ENCODE measurements at regions not wholly inside any gene's neighbourhood (a gene's known extent, or its start where the extent isn't known, plus 50 kb on each side); places are given as distances from the start of the nearest gene placed in this dataset.

GRCh38 chrY:13068696-13069095 lies 164.0 kb downstream of the DDX3Y start:
- RAD21 ChIA-PET (ENCODE audit: low non-redundant PET in 1 of 2, low total read pairs in 2 of 2, uncharacterized antibody in 2 of 2, unreplicated experiment in 2 of 2): no interaction called here
- no peaks in the 10 kb centered on the region for H3K79me2 ChIP-seq (ENCODE audit: insufficient read depth, low read length)
- DNase-seq (ENCODE audit: low read depth, low spot score): no peak

GRCh38 chrY:13069111-13069510 lies 164.4 kb downstream of the DDX3Y start:
- ChIA-PET POLR2A (no interaction called here), CTCF (no interaction called here), RAD21 (ENCODE audit: low non-redundant PET in 1 of 2, low total read pairs in 2 of 2, uncharacterized antibody in 2 of 2, unreplicated experiment in 2 of 2) (no interaction called here)
- H3K4me2 ChIP-seq (ENCODE audit: low read length): no peak overlapping the region
- H3K27me3 ChIP-seq (ENCODE audit: insufficient read depth, low read length): no peaks in the 10 kb centered on the region
- no peaks in the 10 kb centered on the region for H3K79me2 ChIP-seq (ENCODE audit: insufficient read depth, low read length)
- intact Hi-C loops (cut with micrococcal nuclease): no loop called here
- DNase-seq (ENCODE audit: low read depth, low spot score) (no peak), ATAC-seq (no peak)
- H3K4me3 ChIP-seq (replicated peaks in 1 of 2; ENCODE audit: low read depth in 1 of 2, low read length in 2 of 2): no peak overlapping the region
- H3K36me3 ChIP-seq (ENCODE audit: control insufficient read depth in 1 of 2, insufficient read depth in 2 of 2, low read length in 2 of 2): no peaks in the 10 kb centered on the region
- no peak overlapping the region for H3K9ac ChIP-seq (ENCODE audit: low read length)
- H4K20me1 ChIP-seq (ENCODE audit: insufficient read depth): no peaks in the 10 kb centered on the region
- no TSS peak for BruUV-seq (replicated peaks)
- H3K4me1 ChIP-seq (ENCODE audit: control insufficient read depth in 1 of 2, insufficient read depth in 2 of 2, low read length in 2 of 2): no peaks in the 10 kb centered on the region
- H3K9me2 ChIP-seq (ENCODE audit: insufficient read depth): no peaks in the 10 kb centered on the region
- H2AFZ ChIP-seq (ENCODE audit: low read depth, low read length, poor library complexity, severe bottlenecking): no peak overlapping the region
- TF ChIP-seq ZFX (IDR thresholded peaks at IDR 0.05) (no peak), YY1 (IDR thresholded peaks at IDR 0.05; ENCODE audit: extremely low read depth, insufficient replicate concordance, low read depth, low read length) (no peak), EGR1 (IDR thresholded peaks at IDR 0.05; ENCODE audit: low read depth) (no peak), FOSL1 (IDR thresholded peaks at IDR 0.05; ENCODE audit: low read depth) (no peak), REST (IDR thresholded peaks at IDR 0.05; ENCODE audit: low read depth) (no peak), EZH2 (IDR thresholded peaks at IDR 0.05) (no peak), CEBPB (IDR thresholded peaks at IDR 0.05; ENCODE audit: low read depth) (no peak), EZH2phosphoT487 (IDR thresholded peaks at IDR 0.05; ENCODE audit: borderline replicate concordance) (no peak), ELF1 (IDR thresholded peaks at IDR 0.05; ENCODE audit: borderline replicate concordance, low read depth) (no peak), RAD21 (IDR thresholded peaks at IDR 0.05; ENCODE audit: low read depth) (no peak), SRF (IDR thresholded peaks at IDR 0.05; ENCODE audit: low read depth) (no peak), ZNF274 (IDR thresholded peaks at IDR 0.05; ENCODE audit: low read depth, low read length) (no peak)
- TF ChIP-seq, protein P1, sequence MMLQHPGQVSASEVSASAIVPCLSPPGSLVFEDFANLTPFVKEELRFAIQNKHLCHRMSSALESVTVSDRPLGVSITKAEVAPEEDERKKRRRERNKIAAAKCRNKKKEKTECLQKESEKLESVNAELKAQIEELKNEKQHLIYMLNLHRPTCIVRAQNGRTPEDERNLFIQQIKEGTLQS (IDR thresholded peaks at IDR 0.05): no peak
- TF ChIP-seq, protein P2, sequence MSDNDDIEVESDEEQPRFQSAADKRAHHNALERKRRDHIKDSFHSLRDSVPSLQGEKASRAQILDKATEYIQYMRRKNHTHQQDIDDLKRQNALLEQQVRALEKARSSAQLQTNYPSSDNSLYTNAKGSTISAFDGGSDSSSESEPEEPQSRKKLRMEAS (IDR thresholded peaks at IDR 0.05): no peak
- H3K9me3 ChIP-seq (ENCODE audit: control insufficient read depth in 1 of 2, insufficient read depth in 1 of 2, low read depth in 1 of 2, low read length in 2 of 2): no peaks in the 10 kb centered on the region
- no peak overlapping the region for H3K27ac ChIP-seq (ENCODE audit: low read depth, low read length)

More at GRCh38 chrY:13068696-13069095, 164.0 kb downstream of the DDX3Y start:
- H3K27me3 ChIP-seq (ENCODE audit: insufficient read depth, low read length): no peaks in the 10 kb centered on the region
- H4K20me1 ChIP-seq (ENCODE audit: insufficient read depth): no peaks in the 10 kb centered on the region
- H3K4me3 ChIP-seq (replicated peaks in 1 of 2; ENCODE audit: low read depth in 1 of 2, low read length in 2 of 2): no peak overlapping the region
- no peaks in the 10 kb centered on the region for H3K36me3 ChIP-seq (ENCODE audit: control insufficient read depth in 1 of 2, insufficient read depth in 2 of 2, low read length in 2 of 2)
- no peaks in the 10 kb centered on the region for H3K4me1 ChIP-seq (ENCODE audit: control insufficient read depth in 1 of 2, insufficient read depth in 2 of 2, low read length in 2 of 2)
- TF ChIP-seq EZH2phosphoT487 (IDR thresholded peaks at IDR 0.05; ENCODE audit: borderline replicate concordance): no peak
- TF ChIP-seq EGR1 (IDR thresholded peaks at IDR 0.05; ENCODE audit: low read depth): no peak
- TF ChIP-seq POLR2AphosphoS5 (IDR thresholded peaks at IDR 0.05; ENCODE audit: low read depth, low read length): no peak
- no peak for TF ChIP-seq SRF (IDR thresholded peaks at IDR 0.05; ENCODE audit: low read depth)
- H3K9ac ChIP-seq (ENCODE audit: low read length): no peak overlapping the region
- ChIA-PET POLR2A (no interaction called here), CTCF (no interaction called here)
- no peak overlapping the region for H3K27ac ChIP-seq (ENCODE audit: low read depth, low read length)
- no peak overlapping the region for H2AFZ ChIP-seq (ENCODE audit: low read depth, low read length, poor library complexity, severe bottlenecking)
- no peak overlapping the region for H3K4me2 ChIP-seq (ENCODE audit: low read length)
- H3K9me3 ChIP-seq (ENCODE audit: control insufficient read depth in 1 of 2, insufficient read depth in 1 of 2, low read depth in 1 of 2, low read length in 2 of 2): no peaks in the 10 kb centered on the region
- intact Hi-C loops (cut with micrococcal nuclease): no loop called here
- no TSS peak for BruUV-seq (replicated peaks)
- no peak for ATAC-seq
- H3K9me2 ChIP-seq (ENCODE audit: insufficient read depth): no peaks in the 10 kb centered on the region

Data from HCT116 (cell line).